Small intestine (tissue), 7 donors: ENCODE measurements at regions not wholly inside any gene's neighbourhood (a gene's known extent, or its start where the extent isn't known, plus 50 kb on each side); places are given as distances from the start of the nearest gene placed in this dataset.
A peak's percentile ranks its signal among the peaks of the same experiment; 100 is the strongest.
"Not testable (repeated sequence)": the region's sequence is repeated elsewhere in the genome, so short reads cannot be mapped to it uniquely, and the experiment has no call there.

ENCODE experiments used
- DNase-seq, 2 donors: peaks; one replicate each; pipeline versions ENCODE4 v3.0.0 to v3.0.0-alpha.2; 2013
- FAIRE-seq: peaks from 2 replicates; lab custom pipeline; 2012; peaks lifted over from hg19 to GRCh38; lab: Jason Lieb, UNC
- H3K27ac ChIP-seq, 3 donors: one replicate each; pipeline ENCODE4 v1.5.1; 2013; ENCODE audit warnings: low read length in 2 of 3, mild to moderate bottlenecking in 2 of 3, control low read depth in 1 of 3, inconsistent platforms in 1 of 3, low read depth in 1 of 3, moderate library complexity in 1 of 3
- H3K27me3 ChIP-seq, 3 donors: one replicate each; pipeline ENCODE4 v1.6.1; 2013; ENCODE audit warnings: low read length in 3 of 3, inconsistent platforms in 1 of 3; ENCODE audit not compliant: control insufficient read depth in 3 of 3, insufficient read depth in 3 of 3
- H3K36me3 ChIP-seq, 3 donors: one replicate each; pipeline ENCODE4 v1.6.1; 2013; ENCODE audit warnings: low read length in 3 of 3, inconsistent platforms in 1 of 3, low read depth in 1 of 3, mild to moderate bottlenecking in 1 of 3, moderate library complexity in 1 of 3; ENCODE audit not compliant: control insufficient read depth in 3 of 3, insufficient read depth in 2 of 3
- H3K4me1 ChIP-seq, 3 donors: one replicate each; pipeline ENCODE4 v1.6.1; 2013; ENCODE audit warnings: low read length in 2 of 3, inconsistent platforms in 1 of 3, low read depth in 1 of 3, mild to moderate bottlenecking in 1 of 3, moderate library complexity in 1 of 3; ENCODE audit not compliant: control insufficient read depth in 3 of 3, insufficient read depth in 2 of 3
- H3K4me3 ChIP-seq, 3 donors: one replicate each; pipeline ENCODE4 v1.5.1; 2013; ENCODE audit warnings: low read length in 3 of 3, control low read depth in 1 of 3, inconsistent platforms in 1 of 3, low read depth in 1 of 3, mild to moderate bottlenecking in 1 of 3, moderate library complexity in 1 of 3
- H3K9me3 ChIP-seq, 2 donors: one replicate each; pipeline ENCODE4 v1.6.1; 2013; ENCODE audit warnings: low read depth in 1 of 2, low read length in 1 of 2; ENCODE audit not compliant: control insufficient read depth in 2 of 2, insufficient read depth in 1 of 2
- WGBS, 3 donors: extraction: QIAGEN DNeasy Blood & Tissue Kit; methylation state at CpG; one replicate each; pipeline ENCODE4 v1.1.7; 2013; 5-methylcytosine and 5-hydroxymethylcytosine counted together
- donor health status: healthy with polysubstance abuse.
- donor health status: control.
- donor health status: control.
- donor health status: Bipolar disorder and iron deficiency.
- donor health status: healthy.

- FAIRE-seq: no peak
- 33 to 49% (median 37%) methylated on average over 3 of the region's 3 CpGs for WGBS, 3 donors
These were observed 166.9 kb downstream of the DEFB131A start for GRCh38 chr4:9611101-9611500.

GRCh38 chr4:9636411-9636810 lies 145.0 kb upstream of the DRD5 start:
- not testable (repeated sequence) for H3K4me3 ChIP-seq, H3K4me1 ChIP-seq, H3K9me3 ChIP-seq, FAIRE-seq, H3K27me3 ChIP-seq, H3K36me3 ChIP-seq, H3K27ac ChIP-seq, DNase-seq
- 80 to 88% (median 82%) methylated on average over 3 of the region's 3 CpGs for WGBS, 3 donors

More at GRCh38 chr4:9611101-9611500, 166.9 kb downstream of the DEFB131A start:
- Histone ChIP-seq H3K4me1 (peaks cover 0 to 3% (median 0%) of the 10 kb centered on the region in 3 donors), H3K27ac (no peak overlapping the region), H3K4me3 (no peak overlapping the region), H3K27me3 (no peaks in the 10 kb centered on the region), H3K36me3 (no peaks in the 10 kb centered on the region), H3K9me3 (no peaks in the 10 kb centered on the region)
- no peak for DNase-seq

GRCh38 chr4:9659678-9660077 lies 121.8 kb upstream of the DRD5 start:
- not testable (repeated sequence) for H3K4me1 ChIP-seq, H3K36me3 ChIP-seq, H3K27ac ChIP-seq, H3K9me3 ChIP-seq, H3K27me3 ChIP-seq, H3K4me3 ChIP-seq
- FAIRE-seq (peak; percentile 10), DNase-seq (peak; percentile 7 to 37)
- WGBS, 3 donors: 14 to 17% (median 16%) methylated on average over 14 of the region's 14 CpGs

GRCh38 chr4:9660955-9661354 lies 120.5 kb upstream of the DRD5 start:
- H3K4me1 ChIP-seq, DNase-seq, H3K27me3 ChIP-seq, FAIRE-seq, H3K4me3 ChIP-seq, H3K36me3 ChIP-seq, H3K27ac ChIP-seq, H3K9me3 ChIP-seq: not testable (repeated sequence)
- 72 to 90% (median 87%) methylated on average over 4 of the region's 4 CpGs for WGBS, 3 donors

- H3K27ac ChIP-seq, H3K4me3 ChIP-seq, H3K27me3 ChIP-seq, DNase-seq, H3K4me1 ChIP-seq, H3K36me3 ChIP-seq, FAIRE-seq, H3K9me3 ChIP-seq: not testable (repeated sequence)
- 34 to 58% (median 54%) methylated on average over 10 of the region's 11 CpGs for WGBS, 3 donors
These were observed 110.7 kb upstream of the DRD5 start for GRCh38 chr4:9670725-9671124.

- not testable (repeated sequence) for H3K9me3 ChIP-seq, H3K4me1 ChIP-seq, DNase-seq, FAIRE-seq, H3K36me3 ChIP-seq, H3K4me3 ChIP-seq, H3K27me3 ChIP-seq, H3K27ac ChIP-seq
- 83 to 93% (median 91%) methylated on average over 10 of the region's 10 CpGs for WGBS, 3 donors
These were observed 104.1 kb upstream of the DRD5 start for GRCh38 chr4:9677357-9677756.

- Histone ChIP-seq H3K27me3 (no peaks in the 10 kb centered on the region), H3K4me3 (no peak overlapping the region), H3K9me3 (no peaks in the 10 kb centered on the region), H3K27ac (no peak overlapping the region), H3K36me3 (no peaks in the 10 kb centered on the region), H3K4me1 (no peaks in the 10 kb centered on the region)
- FAIRE-seq: no peak
- 93 to 95% (median 94%) methylated on average over 27 to 30 of the region's 30 CpGs for WGBS, 3 donors
- no peak for DNase-seq
These were observed 101.5 kb upstream of the DRD5 start for GRCh38 chr4:9679704-9680478.

GRCh38 chr4:9683174-9683573 lies 98.3 kb upstream of the DRD5 start:
- WGBS, 3 donors: 33 to 71% (median 61%) methylated on average over 5 of the region's 5 CpGs
- H3K4me1 ChIP-seq, H3K4me3 ChIP-seq, H3K27ac ChIP-seq, H3K27me3 ChIP-seq, H3K9me3 ChIP-seq, FAIRE-seq, DNase-seq, H3K36me3 ChIP-seq: not testable (repeated sequence)

- not testable (repeated sequence) for H3K27me3 ChIP-seq, H3K36me3 ChIP-seq, H3K4me1 ChIP-seq, FAIRE-seq, H3K4me3 ChIP-seq, H3K27ac ChIP-seq, H3K9me3 ChIP-seq, DNase-seq
- 45 to 71% (median 54%) methylated on average over 5 of the region's 5 CpGs for WGBS, 3 donors
These were observed 96.4 kb upstream of the DRD5 start for GRCh38 chr4:9685016-9685415.
